Nephron (organoid): ENCODE measurements at regions not wholly inside any gene's neighbourhood (a gene's known extent, or its start where the extent isn't known, plus 50 kb on each side); places are given as distances from the start of the nearest gene placed in this dataset.

ENCODE experiments used
- H3K27ac Mint-ChIP-seq, 3 experiments: 2 replicates each; pipeline ENCODE4 v1.8.0; 2020; ENCODE audit warnings: mixed read lengths in 3 of 3, mild to moderate bottlenecking in 2 of 3, moderate library complexity in 1 of 3
- H3K27me3 Mint-ChIP-seq: 2 replicates; pipeline ENCODE4 v1.8.0; 2021; ENCODE audit warnings: low read depth, mild to moderate bottlenecking, moderate library complexity, mixed read lengths
- H3K36me3 Mint-ChIP-seq: 2 replicates; pipeline ENCODE4 v1.8.0; 2020; ENCODE audit warnings: low read depth, mixed read lengths
- H3K4me1 Mint-ChIP-seq: 2 replicates; pipeline ENCODE4 v1.8.0; 2020; ENCODE audit warnings: mixed read lengths
- H3K4me3 Mint-ChIP-seq, 3 experiments: 2 replicates each; pipeline ENCODE4 v1.8.0; 2020; ENCODE audit warnings: mild to moderate bottlenecking in 3 of 3, mixed read lengths in 3 of 3, moderate library complexity in 2 of 3
- H3K9me3 Mint-ChIP-seq: 2 replicates; pipeline ENCODE4 v1.8.0; 2020; ENCODE audit warnings: mixed read lengths
- CTCF ChIP-seq, 3 experiments: fragments of 200-600 bp; sonication (generic); IDR thresholded peaks; one replicate each; pipeline ENCODE4 v1.5.0; 2021; ENCODE audit warnings: antibody characterized with exemption in 3 of 3; ENCODE audit not compliant: unreplicated experiment in 3 of 3

- H3K36me3 Mint-ChIP-seq: no peaks in the 10 kb centered on the region
- no peaks in the 10 kb centered on the region for H3K9me3 Mint-ChIP-seq
- no peaks in the 10 kb centered on the region for H3K27me3 Mint-ChIP-seq
- peak overlapping the region in 1 of 3 experiments; percentile 5 for H3K27ac Mint-ChIP-seq
- peaks cover 28% of the 10 kb centered on the region for H3K4me1 Mint-ChIP-seq
- no peak for TF ChIP-seq CTCF (IDR thresholded peaks at IDR 0.05; ENCODE audit: unreplicated experiment in 3 of 3)
- no peak overlapping the region for H3K4me3 Mint-ChIP-seq
Observed at GRCh38 chr3:15929944-15930571, 132.3 kb upstream of the ANKRD28 start.

GRCh38 chr3:15932348-15933300, 134.8 kb upstream of the ANKRD28 start:
- H3K36me3 Mint-ChIP-seq: no peaks in the 10 kb centered on the region
- H3K27me3 Mint-ChIP-seq: peaks cover 4% of the 10 kb centered on the region

GRCh38 chr3:15933439-15934139, 135.8 kb upstream of the ANKRD28 start:
- Mint-ChIP-seq H3K9me3 (no peaks in the 10 kb centered on the region), H3K36me3 (no peaks in the 10 kb centered on the region), H3K27me3 (peaks cover 4% of the 10 kb centered on the region), H3K4me3 (no peak overlapping the region), H3K27ac (peak overlapping the region in 1 of 3 experiments; percentile 9), H3K4me1 (peaks cover 50% of the 10 kb centered on the region)
- TF ChIP-seq CTCF (IDR thresholded peaks at IDR 0.05; ENCODE audit: unreplicated experiment in 3 of 3): no peak

More at GRCh38 chr3:15932348-15933300, 134.8 kb upstream of the ANKRD28 start:
- H3K4me3 Mint-ChIP-seq: no peak overlapping the region
- TF ChIP-seq CTCF (IDR thresholded peaks at IDR 0.05; ENCODE audit: unreplicated experiment in 3 of 3): no peak
- no peaks in the 10 kb centered on the region for H3K9me3 Mint-ChIP-seq
- peaks cover 50% of the 10 kb centered on the region for H3K4me1 Mint-ChIP-seq
- H3K27ac Mint-ChIP-seq: peak overlapping the region; percentile 72 to 89 (median 85)

- peak overlapping the region in 2 of 3 experiments; percentile 32 to 50 for H3K27ac Mint-ChIP-seq
- peaks cover 2% of the 10 kb centered on the region for H3K9me3 Mint-ChIP-seq
- H3K36me3 Mint-ChIP-seq: no peaks in the 10 kb centered on the region
- peaks cover 4% of the 10 kb centered on the region for H3K27me3 Mint-ChIP-seq
- H3K4me3 Mint-ChIP-seq: no peak overlapping the region
- H3K4me1 Mint-ChIP-seq: peaks cover 50% of the 10 kb centered on the region
- no peak for TF ChIP-seq CTCF (IDR thresholded peaks at IDR 0.05; ENCODE audit: unreplicated experiment in 3 of 3)
Observed at GRCh38 chr3:15934389-15935195, 136.8 kb upstream of the ANKRD28 start.

GRCh38 chr3:15936312-15936711, 138.5 kb upstream of the ANKRD28 start:
- no peaks in the 10 kb centered on the region for H3K36me3 Mint-ChIP-seq
- H3K4me3 Mint-ChIP-seq: peak overlapping the region in 2 of 3 experiments; percentile 34 to 42
- TF ChIP-seq CTCF (IDR thresholded peaks at IDR 0.05; ENCODE audit: unreplicated experiment in 3 of 3): no peak
- H3K27ac Mint-ChIP-seq: peak overlapping the region; percentile 69 to 88 (median 87)
- H3K4me1 Mint-ChIP-seq: peaks cover 50% of the 10 kb centered on the region
- peaks cover 7% of the 10 kb centered on the region for H3K9me3 Mint-ChIP-seq
- peaks cover 4% of the 10 kb centered on the region for H3K27me3 Mint-ChIP-seq
